NCI-H187 treated with DMSO at 0.1 percent for 48 hours (cell line): ENCODE measurements at regions not wholly inside any gene's neighbourhood (a gene's known extent, or its start where the extent isn't known, plus 50 kb on each side); places are given as distances from the start of the nearest gene placed in this dataset.

Source experiments
- DNase-seq: peaks from one replicate; lab custom pipeline; 2025; lab: John Stamatoyannopoulos, UW

DNA sequence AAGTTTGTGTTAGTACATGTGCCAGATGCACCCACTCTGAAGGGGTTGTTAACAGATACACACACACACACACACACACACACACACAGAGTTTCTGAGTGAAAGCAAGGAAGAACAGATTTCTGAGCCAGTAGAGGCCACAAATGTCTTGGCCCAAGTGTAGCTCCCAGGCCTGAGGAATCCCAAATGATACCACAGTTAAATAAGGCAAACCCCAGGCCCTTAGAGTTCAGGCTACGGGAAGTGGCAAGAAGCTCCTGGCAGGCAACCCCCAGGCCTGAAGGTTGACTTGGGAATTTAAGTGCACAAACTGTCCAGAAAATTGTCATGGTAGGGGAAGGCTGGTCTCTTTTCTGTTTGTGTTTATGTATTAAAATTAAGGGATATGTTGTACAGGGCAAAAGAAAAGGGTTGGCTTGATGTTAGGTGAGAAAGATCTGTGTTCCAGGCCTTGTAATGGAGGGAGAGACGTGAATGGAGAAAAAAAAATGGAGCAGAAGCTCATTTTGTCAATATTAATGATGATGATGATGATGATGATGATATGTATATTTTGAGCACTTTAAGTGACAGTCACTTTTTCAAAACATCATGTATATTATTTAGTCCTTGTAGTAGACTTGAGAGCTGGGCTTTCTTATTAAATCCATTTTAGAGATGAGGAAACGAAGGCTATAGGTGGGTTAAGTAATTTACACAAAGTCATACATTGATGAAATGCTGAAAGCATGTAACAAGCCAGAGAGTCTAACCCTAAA lies 317.0 kb upstream of the JAG1 start:
- no peak for DNase-seq

DNA sequence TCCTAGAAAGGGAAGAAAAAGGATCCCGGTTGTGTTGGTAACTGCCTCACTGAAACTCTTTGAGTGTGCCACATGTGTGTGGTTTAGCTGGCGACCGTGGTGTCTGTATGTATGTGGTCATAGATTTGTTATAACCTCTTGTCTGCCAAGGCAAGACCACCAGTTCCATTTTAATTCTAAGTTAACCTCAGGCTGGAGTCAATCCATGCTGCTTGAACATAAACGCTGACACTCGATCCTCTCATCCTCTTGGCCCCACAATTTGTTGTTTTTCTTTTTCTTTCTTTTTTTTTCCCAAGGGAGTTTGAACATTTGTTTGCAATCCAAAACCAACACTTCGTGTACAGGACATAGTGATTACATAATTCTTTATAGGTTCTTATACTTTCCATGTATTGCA lies 318.9 kb upstream of the JAG1 start:
- no peak for DNase-seq

GRCh38 chr20:10994991-10995700 lies 321.3 kb upstream of the JAG1 start:
- DNase-seq: no peak

DNA sequence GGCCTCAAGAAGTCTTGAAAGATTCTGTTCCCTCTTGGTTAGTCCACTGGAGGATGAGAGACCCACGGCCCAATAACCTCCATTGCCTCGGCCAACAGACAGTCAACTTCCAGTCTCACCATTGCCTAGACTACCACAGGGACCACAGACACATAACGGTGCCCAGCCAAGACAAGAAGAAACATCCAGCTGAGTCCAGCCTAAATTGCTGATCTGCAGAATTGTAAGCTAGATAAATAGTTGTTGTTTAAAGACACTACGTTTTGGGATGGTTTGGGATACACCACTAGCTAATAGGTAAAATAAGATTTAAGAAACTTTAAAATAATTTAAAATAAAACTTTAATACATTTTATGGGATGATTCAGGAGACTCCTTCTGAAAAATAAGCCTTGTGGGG lies 324.7 kb upstream of the JAG1 start:
- DNase-seq: no peak

- no peak for DNase-seq
These were observed 326.6 kb upstream of the JAG1 start for GRCh38 chr20:11000416-11000815.

GRCh38 chr20:11001302-11001701 lies 327.5 kb upstream of the JAG1 start:
- no peak for DNase-seq

- no peak for DNase-seq
These were observed 328.2 kb upstream of the JAG1 start for GRCh38 chr20:11001764-11002540.

GRCh38 chr20:11003341-11003740 lies 329.5 kb upstream of the JAG1 start:
- no peak for DNase-seq

DNA sequence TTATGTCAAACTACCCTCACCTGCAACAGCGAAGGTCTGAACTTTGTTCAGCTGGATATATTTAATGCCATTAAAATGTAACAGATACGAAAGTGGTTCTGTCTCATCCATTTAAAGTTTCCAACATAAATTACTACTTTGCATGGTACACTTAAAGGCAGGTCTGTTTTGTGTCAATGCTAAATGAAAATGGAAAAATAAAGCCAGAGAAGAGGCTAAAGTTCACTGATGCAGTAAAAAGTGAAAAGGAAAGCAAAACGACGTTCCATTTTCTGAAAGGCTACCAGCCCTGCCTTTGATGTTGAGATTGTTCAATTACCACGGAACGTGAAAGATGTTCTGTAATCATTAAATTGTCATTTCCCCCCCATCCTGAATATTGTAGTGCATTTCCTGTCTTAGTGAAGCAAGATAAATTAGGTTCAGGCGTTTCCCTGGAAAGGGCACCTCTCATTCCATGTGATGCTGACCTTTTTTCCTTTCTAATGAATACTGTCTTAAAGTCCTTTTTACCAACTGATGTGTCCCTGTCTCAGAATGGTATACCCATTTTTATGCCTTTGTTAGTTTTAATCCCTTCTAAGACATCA lies 334.7 kb upstream of the JAG1 start:
- no peak for DNase-seq

GRCh38 chr20:11011653-11012052 lies 337.9 kb upstream of the JAG1 start:
- no peak for DNase-seq

GRCh38 chr20:11012975-11013374 lies 339.2 kb upstream of the JAG1 start:
- no peak for DNase-seq

- no peak for DNase-seq
These were observed 340.0 kb upstream of the JAG1 start for GRCh38 chr20:11013801-11014200.

DNA sequence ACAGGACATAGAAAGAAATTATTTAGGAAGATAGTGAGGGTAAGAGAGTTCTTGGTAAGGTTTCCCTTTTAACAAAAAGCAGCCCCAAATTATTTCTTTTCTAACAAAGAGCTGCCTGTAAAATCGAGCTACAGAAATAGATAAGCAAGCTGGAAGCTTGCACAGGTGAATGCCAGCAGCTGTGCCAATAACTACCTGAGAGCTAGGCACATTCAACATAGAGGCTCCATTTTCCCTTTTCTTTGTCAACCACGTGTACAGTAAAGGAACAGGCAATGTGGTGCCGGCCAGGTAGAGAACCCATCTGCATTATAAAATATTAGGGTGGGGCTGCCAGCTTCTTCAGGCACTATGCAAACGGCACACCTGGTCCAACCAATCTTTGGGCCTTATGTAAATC lies 341.6 kb upstream of the JAG1 start:
- no peak for DNase-seq

GRCh38 chr20:11017446-11017845 lies 343.6 kb upstream of the JAG1 start:
- DNase-seq: no peak

DNA sequence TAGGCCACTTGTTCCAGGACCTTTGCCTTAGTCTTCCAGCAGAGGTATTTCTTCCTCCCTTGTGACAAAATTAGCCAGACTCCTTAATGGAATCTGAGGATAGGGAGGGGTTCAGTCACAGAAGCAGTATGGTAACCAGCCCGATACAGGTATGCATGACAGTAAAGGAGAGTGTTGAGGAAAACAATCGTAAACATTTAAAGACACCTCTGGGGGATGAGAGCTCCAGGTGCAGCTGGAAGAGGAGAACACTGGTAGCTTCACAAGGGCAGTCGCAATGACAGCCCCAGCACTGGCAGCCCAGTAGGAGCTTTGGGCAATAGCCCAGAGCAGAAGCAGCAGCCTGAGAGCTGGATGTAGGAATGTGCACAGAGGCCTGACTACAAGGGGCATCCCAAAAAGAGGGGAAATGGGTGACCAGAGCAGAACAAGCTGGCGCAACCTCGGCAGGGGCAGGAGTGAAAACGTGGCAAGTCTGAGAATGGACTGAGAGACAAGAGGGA lies 344.9 kb upstream of the JAG1 start:
- DNase-seq: no peak

GRCh38 chr20:11020712-11021111 lies 346.9 kb upstream of the JAG1 start:
- no peak for DNase-seq

GRCh38 chr20:11027224-11027623 lies 353.4 kb upstream of the JAG1 start:
- DNase-seq: no peak

DNA sequence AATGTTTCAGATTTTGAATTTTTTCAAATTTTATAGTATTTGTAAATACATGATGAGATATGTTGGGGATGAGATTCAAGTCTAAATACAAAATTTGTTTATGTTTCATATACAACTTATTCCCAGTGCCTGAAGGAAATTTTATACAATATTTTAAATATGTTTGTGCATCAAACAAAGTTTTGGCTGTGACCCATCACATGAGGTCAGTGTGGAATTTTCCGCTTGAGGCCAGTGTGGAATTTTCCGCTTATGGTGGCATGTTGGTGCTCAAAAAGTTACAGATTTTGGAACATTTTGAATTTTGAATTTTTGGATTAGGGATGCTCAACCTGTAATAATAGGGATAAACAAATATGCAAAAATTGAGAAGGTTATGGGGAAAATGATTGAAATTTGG lies 356.6 kb upstream of the JAG1 start:
- DNase-seq: no peak

- no peak for DNase-seq
These were observed 357.5 kb upstream of the JAG1 start for GRCh38 chr20:11031300-11031699.

- DNase-seq: no peak
These were observed 358.8 kb upstream of the JAG1 start for GRCh38 chr20:11032611-11033010.

GRCh38 chr20:11034025-11034424 lies 360.2 kb upstream of the JAG1 start:
- no peak for DNase-seq

DNA sequence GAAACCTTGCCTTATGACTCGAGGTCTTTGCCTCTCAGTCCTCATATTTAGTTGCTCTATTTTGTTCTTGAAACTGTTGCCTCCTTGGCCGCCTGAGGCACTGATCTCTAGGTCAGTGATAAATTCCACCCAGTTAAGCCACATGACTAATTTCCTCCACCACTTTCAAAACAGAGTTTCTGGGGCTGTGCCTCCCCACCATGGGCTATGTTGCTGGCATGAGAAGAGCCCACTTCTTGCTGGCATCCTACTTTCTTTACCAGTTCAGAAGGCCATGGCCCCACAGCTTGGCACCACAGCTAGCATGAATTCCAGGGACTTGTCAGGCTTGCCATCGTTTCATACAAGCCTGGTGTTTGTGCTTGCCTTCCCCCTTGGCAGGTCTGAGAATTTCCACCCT lies 361.4 kb upstream of the JAG1 start:
- no peak for DNase-seq
